ENCODE measurements at regions not wholly inside any gene's neighbourhood (a gene's known extent, or its start where the extent isn't known, plus 50 kb on each side); places are given as distances from the start of the nearest gene placed in this dataset.
A peak's percentile ranks its signal among the peaks of the same experiment; 100 is the strongest.
"Not testable (repeated sequence)": the region's sequence is repeated elsewhere in the genome, so short reads cannot be mapped to it uniquely, and the experiment has no call there.

- no peak for DNase-seq (ENCODE audit: low read depth)
Observed at GRCh38 chr16:62276637-62277036, 240.4 kb upstream of the CDH8 start.

- no peak for DNase-seq (ENCODE audit: low read depth)
Observed at GRCh38 chr16:62272035-62272434, 235.8 kb upstream of the CDH8 start.

- DNase-seq (ENCODE audit: low read depth) = no peak
Observed at GRCh38 chr16:62261760-62262159, 225.5 kb upstream of the CDH8 start.

- not testable (repeated sequence) for DNase-seq (ENCODE audit: low read depth)
Observed at GRCh38 chr16:62258931-62259435, 222.7 kb upstream of the CDH8 start.

GRCh38 chr16:62256406-62256805 lies 220.2 kb upstream of the CDH8 start:
- no peak for DNase-seq (ENCODE audit: low read depth)

GRCh38 chr16:62254847-62255246 lies 218.6 kb upstream of the CDH8 start:
- no peak for DNase-seq (ENCODE audit: low read depth)

- no peak for DNase-seq (ENCODE audit: low read depth)
Observed at GRCh38 chr16:62254372-62254771, 218.1 kb upstream of the CDH8 start.

GRCh38 chr16:62253966-62254365 lies 217.7 kb upstream of the CDH8 start:
- DNase-seq (ENCODE audit: low read depth) = no peak

- no peak for DNase-seq (ENCODE audit: low read depth)
Observed at GRCh38 chr16:62249069-62249468, 212.8 kb upstream of the CDH8 start.

- no peak for DNase-seq (ENCODE audit: low read depth)
Observed at GRCh38 chr16:62240722-62241121, 204.5 kb upstream of the CDH8 start.

GRCh38 chr16:62225675-62226074 lies 189.4 kb upstream of the CDH8 start:
- DNase-seq (ENCODE audit: low read depth) = peak; percentile 7

- no peak for DNase-seq (ENCODE audit: low read depth)
Observed at GRCh38 chr16:62224646-62225209, 188.5 kb upstream of the CDH8 start.

GRCh38 chr16:62216837-62217236 lies 180.6 kb upstream of the CDH8 start:
- DNase-seq (ENCODE audit: low read depth) = no peak

GRCh38 chr16:62213763-62214162 lies 177.5 kb upstream of the CDH8 start:
- DNase-seq (ENCODE audit: low read depth) = no peak

GRCh38 chr16:62208934-62209333 lies 172.7 kb upstream of the CDH8 start:
- no peak for DNase-seq (ENCODE audit: low read depth)

GRCh38 chr16:62205459-62205858 lies 169.2 kb upstream of the CDH8 start:
- DNase-seq (ENCODE audit: low read depth) = no peak

GRCh38 chr16:62201911-62202310 lies 165.7 kb upstream of the CDH8 start:
- no peak for DNase-seq (ENCODE audit: low read depth)

- DNase-seq (ENCODE audit: low read depth) = no peak
Observed at GRCh38 chr16:62194828-62195227, 158.6 kb upstream of the CDH8 start.

GRCh38 chr16:62190426-62190825 lies 154.2 kb upstream of the CDH8 start:
- DNase-seq (ENCODE audit: low read depth) = peak; percentile 1

- DNase-seq (ENCODE audit: low read depth) = no peak
Observed at GRCh38 chr16:62177351-62178203, 141.3 kb upstream of the CDH8 start.

GRCh38 chr16:62170642-62171041 lies 134.4 kb upstream of the CDH8 start:
- no peak for DNase-seq (ENCODE audit: low read depth)

- DNase-seq (ENCODE audit: low read depth) = no peak
Observed at GRCh38 chr16:62167551-62167950, 131.3 kb upstream of the CDH8 start.

- DNase-seq (ENCODE audit: low read depth) = no peak
Observed at GRCh38 chr16:62157544-62157943, 121.3 kb upstream of the CDH8 start.

Data from LHCN-M2 (cell line).